C4-2B (cell line): ENCODE measurements at regions not wholly inside any gene's neighbourhood (a gene's known extent, or its start where the extent isn't known, plus 50 kb on each side); places are given as distances from the start of the nearest gene placed in this dataset.
"Not testable (repeated sequence)": the region's sequence is repeated elsewhere in the genome, so short reads cannot be mapped to it uniquely, and the experiment has no call there.

Source experiments
- ZFX ChIP-seq: fragments of 450-650 bp; IDR thresholded peaks from 2 replicates; pipeline ENCODE4 v1.6.1; 2017
- TF ChIP-seq, protein P1 (sequence below): fragments of 450-650 bp; conservative IDR thresholded peaks from 2 replicates; pipeline ENCODE4 v1.5.1; 2017; ENCODE audit warnings: mild to moderate bottlenecking

DNA sequence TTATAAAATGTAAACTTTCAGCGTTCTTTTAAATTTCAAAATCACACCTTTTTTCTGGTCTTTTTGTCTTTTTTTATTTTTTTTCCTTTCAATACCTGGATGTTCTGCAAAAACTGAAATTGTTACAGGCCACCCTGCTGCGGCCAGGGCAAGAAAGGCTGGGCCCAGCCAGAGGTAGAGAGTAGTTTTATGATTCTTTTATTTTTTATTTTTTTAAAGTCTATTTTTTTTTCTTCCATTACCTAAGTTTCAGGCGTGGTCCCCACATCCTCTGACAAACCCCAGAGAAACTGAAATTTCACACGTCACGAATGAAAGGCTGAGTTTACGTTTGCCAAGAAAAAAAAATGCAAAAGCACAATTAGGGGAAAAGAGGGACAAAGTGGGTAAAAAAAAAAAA is 177.1 kb downstream of the SPATA31A1 start:
- TF ChIP-seq, protein P1, sequence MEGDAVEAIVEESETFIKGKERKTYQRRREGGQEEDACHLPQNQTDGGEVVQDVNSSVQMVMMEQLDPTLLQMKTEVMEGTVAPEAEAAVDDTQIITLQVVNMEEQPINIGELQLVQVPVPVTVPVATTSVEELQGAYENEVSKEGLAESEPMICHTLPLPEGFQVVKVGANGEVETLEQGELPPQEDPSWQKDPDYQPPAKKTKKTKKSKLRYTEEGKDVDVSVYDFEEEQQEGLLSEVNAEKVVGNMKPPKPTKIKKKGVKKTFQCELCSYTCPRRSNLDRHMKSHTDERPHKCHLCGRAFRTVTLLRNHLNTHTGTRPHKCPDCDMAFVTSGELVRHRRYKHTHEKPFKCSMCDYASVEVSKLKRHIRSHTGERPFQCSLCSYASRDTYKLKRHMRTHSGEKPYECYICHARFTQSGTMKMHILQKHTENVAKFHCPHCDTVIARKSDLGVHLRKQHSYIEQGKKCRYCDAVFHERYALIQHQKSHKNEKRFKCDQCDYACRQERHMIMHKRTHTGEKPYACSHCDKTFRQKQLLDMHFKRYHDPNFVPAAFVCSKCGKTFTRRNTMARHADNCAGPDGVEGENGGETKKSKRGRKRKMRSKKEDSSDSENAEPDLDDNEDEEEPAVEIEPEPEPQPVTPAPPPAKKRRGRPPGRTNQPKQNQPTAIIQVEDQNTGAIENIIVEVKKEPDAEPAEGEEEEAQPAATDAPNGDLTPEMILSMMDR: not testable (repeated sequence)
- not testable (repeated sequence) for TF ChIP-seq ZFX
